SK-N-SH (cell line): ENCODE measurements at regions not wholly inside any gene's neighbourhood (a gene's known extent, or its start where the extent isn't known, plus 50 kb on each side); places are given as distances from the start of the nearest gene placed in this dataset.

ENCODE experiments used
- CTCF ChIP-seq: fragments of 200-600 bp; sonication (generic); IDR thresholded peaks from 2 replicates; pipeline ENCODE4 v1.6.1; 2017; ENCODE audit warnings: antibody characterized with exemption, mild to moderate bottlenecking, moderate library complexity
- EZH2phosphoT487 ChIP-seq: fragments of 200-600 bp; sonication (generic); IDR thresholded peaks from 2 replicates; pipeline ENCODE4 v1.6.1; 2017; ENCODE audit warnings: low read depth, mixed run types, mild to moderate bottlenecking, antibody characterized with exemption, moderate library complexity, borderline replicate concordance
- GABPA ChIP-seq: IDR thresholded peaks from 2 replicates; pipeline ENCODE4 v1.4.0; 2012; ENCODE audit warnings: low read depth, mild to moderate bottlenecking
- IRF3 ChIP-seq: fragments of 150-350 bp; IDR thresholded peaks from 2 replicates; pipeline ENCODE4 v1.6.1; 2016; ENCODE audit warnings: mild to moderate bottlenecking, low read depth, low read length
- MXI1 ChIP-seq: IDR thresholded peaks from 2 replicates; pipeline ENCODE4 v1.6.1; 2012; ENCODE audit warnings: mild to moderate bottlenecking, low read depth, low read length, improper control_type of control experiment
- POLR2AphosphoS5 ChIP-seq: IDR thresholded peaks from 2 replicates; pipeline ENCODE4 v1.6.1; 2012; ENCODE audit warnings: low read depth, low read length
- RAD21 ChIP-seq: IDR thresholded peaks from 2 replicates; pipeline ENCODE4 v1.6.1; 2012; ENCODE audit warnings: mild to moderate bottlenecking, low read length
- REST ChIP-seq: IDR thresholded peaks from 2 replicates; pipeline ENCODE4 v1.6.1; 2012; ENCODE audit warnings: mild to moderate bottlenecking, low read depth, low read length, moderate library complexity
- RFX5 ChIP-seq: IDR thresholded peaks from 2 replicates; pipeline ENCODE4 v1.6.1; 2012; ENCODE audit warnings: mild to moderate bottlenecking, improper control_type of control experiment, low read length
- TCF12 ChIP-seq: IDR thresholded peaks from 2 replicates; pipeline ENCODE4 v1.4.0; 2012
- TF ChIP-seq, protein P1 (sequence below): IDR thresholded peaks from 2 replicates; pipeline ENCODE4 v1.4.0; 2012; ENCODE audit warnings: low read depth

- TF ChIP-seq MXI1 (no peak), CTCF (no peak), IRF3 (no peak), TCF12 (no peak), EZH2phosphoT487 (no peak), RAD21 (no peak), RFX5 (no peak), POLR2AphosphoS5 (no peak), GABPA (no peak), REST (no peak)
- TF ChIP-seq, protein P1, sequence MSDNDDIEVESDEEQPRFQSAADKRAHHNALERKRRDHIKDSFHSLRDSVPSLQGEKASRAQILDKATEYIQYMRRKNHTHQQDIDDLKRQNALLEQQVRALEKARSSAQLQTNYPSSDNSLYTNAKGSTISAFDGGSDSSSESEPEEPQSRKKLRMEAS = no peak
Observed at GRCh38 chr20:12874933-12875332, 133.8 kb upstream of the SPTLC3 start.
